Left lung (tissue), 4 donors: ENCODE measurements at regions not wholly inside any gene's neighbourhood (a gene's known extent, or its start where the extent isn't known, plus 50 kb on each side); places are given as distances from the start of the nearest gene placed in this dataset.
A peak's percentile ranks its signal among the peaks of the same experiment; 100 is the strongest.

Experiments used
- ATAC-seq: fragments of 200-7000 bp; cut with Tn5 transposase; one replicate; pipeline ENCODE4 v1.9.1; 2020; ENCODE audit warnings: moderate library complexity
- DNase-seq, 4 donors: peaks; one replicate each; pipeline ENCODE4 v3.0.0-alpha.2; 2013 to 2020
- H3K27ac ChIP-seq, 2 donors: fragments of 200-600 bp; sonication (generic) in 1 of 2; one replicate each; pipeline versions ENCODE4 v1.5.0 to v1.8.0; 2020 to 2021
- H3K27me3 ChIP-seq, 2 donors: fragments of 200-600 bp; sonication (generic) in 1 of 2; one replicate each; pipeline versions ENCODE4 v1.5.0 to v1.8.0; 2020 to 2021
- H3K36me3 ChIP-seq, 2 donors: fragments of 200-600 bp; sonication (generic) in 1 of 2; one replicate each; pipeline versions ENCODE4 v1.5.0 to v1.8.0; 2020 to 2021
- H3K4me1 ChIP-seq, 2 donors: fragments of 200-600 bp; one replicate each; pipeline ENCODE4 v1.8.0; 2021
- H3K4me3 ChIP-seq, 2 donors: fragments of 200-600 bp; sonication (generic) in 1 of 2; one replicate each; pipeline versions ENCODE4 v1.5.0 to v1.8.0; 2020 to 2021; ENCODE audit warnings: mild to moderate bottlenecking in 1 of 2
- H3K9me3 ChIP-seq, 2 donors: fragments of 200-600 bp; sonication (generic) in 1 of 2; one replicate each; pipeline versions ENCODE4 v1.5.0 to v1.8.0; 2020 to 2021
- intact Hi-C, 2 donors: fragments of 100-400 bp; cut with DNase I; formaldehyde crosslinking; loops; one replicate each; pipeline versions ENCODE4 v1.11.2 to v1.14.2; 2022
- TF ChIP-seq, protein P1 (sequence below), 2 donors: fragments of 200-600 bp; sonication (generic) in 1 of 2; IDR thresholded peaks; one replicate each; pipeline versions ENCODE4 v1.5.0 to v1.8.0; 2021; ENCODE audit warnings: antibody characterized with exemption in 2 of 2
- donor health status: DM: no; HTN: yes; CAD: no.
- donor health status: DM: no; HTN: no; CAD: no.

DNA sequence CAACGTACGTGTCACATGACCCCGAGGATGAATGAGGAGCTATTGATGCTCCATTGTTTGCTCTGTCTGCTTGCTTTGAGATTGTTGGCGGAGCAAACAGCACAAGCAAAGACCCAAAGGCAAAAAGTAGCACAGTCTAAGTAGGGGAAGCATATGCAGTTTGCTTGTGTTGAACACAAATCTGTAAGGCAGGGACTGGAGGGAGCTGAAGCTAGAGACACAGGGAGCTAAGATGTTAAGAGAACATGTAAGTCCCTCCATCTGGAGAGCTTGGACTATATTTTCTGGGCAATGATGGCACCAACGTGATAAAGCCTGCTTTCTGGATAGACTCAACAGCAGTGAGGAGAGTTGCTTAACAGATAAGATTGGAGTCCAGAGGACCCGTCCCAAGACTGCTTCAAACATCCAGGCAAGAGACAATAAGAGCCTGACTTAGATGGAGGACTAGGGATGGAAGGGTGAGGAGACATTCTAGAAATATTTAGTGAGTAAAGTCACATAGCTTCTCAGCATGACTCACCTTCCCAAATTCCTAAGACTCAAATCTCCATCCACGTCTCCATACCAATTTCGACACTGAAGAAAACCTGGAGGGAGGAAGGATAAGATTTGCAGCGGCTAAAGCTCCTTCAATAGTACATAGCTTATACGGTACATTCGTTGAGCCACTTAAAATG lies 88.1 kb upstream of the KLF7 start:
- intact Hi-C loops, result no loop called here
- ATAC-seq, result no peak

DNA sequence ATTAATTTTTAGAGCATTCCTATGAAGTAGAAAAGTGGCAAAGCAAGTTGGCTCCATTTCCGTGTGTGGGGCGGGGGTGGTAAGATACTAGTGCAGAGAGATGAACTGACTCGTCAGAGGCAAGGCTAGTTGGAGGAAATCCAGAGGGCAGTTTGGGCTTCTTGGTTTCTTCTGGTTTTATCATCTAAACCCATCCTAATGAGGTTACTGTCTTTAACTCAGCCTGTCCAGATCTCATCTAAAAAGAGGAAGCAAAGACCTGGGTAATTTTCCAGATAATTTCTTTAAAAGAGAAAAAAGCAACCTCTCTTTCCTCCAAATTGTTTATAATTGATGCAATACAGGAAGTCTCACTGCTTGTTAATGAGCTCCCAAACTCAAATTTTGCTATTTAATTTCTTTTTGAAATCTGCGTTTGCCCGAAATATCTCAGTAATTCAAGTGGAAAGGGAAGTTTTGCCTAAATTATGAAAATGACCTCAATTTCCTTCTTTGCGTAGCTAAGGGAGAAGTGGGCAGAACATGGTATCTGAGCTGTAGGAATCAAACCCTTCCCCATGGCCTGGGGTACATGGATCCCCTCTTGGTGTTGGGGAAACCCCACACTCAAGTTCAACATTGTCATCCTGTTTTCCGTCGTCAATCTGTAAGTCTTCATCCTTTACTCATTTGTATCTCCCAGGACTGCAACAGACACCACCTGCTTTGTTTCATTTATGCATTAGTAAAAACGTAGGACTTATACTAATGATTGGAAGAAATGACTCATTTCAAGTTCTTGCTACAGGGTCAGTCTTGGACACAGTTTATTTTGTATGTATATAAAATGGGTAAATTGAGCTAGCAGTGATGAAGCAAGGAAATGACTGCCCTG lies 89.1 kb upstream of the KLF7 start:
- peak overlapping the region in 1 of 2 donors; percentile 80 for H3K27ac ChIP-seq
- H3K36me3 ChIP-seq, result no peaks in the 10 kb centered on the region
- H3K4me1 ChIP-seq, result peaks cover 17 to 66% of the 10 kb centered on the region in 2 donors
- TF ChIP-seq, protein P1, sequence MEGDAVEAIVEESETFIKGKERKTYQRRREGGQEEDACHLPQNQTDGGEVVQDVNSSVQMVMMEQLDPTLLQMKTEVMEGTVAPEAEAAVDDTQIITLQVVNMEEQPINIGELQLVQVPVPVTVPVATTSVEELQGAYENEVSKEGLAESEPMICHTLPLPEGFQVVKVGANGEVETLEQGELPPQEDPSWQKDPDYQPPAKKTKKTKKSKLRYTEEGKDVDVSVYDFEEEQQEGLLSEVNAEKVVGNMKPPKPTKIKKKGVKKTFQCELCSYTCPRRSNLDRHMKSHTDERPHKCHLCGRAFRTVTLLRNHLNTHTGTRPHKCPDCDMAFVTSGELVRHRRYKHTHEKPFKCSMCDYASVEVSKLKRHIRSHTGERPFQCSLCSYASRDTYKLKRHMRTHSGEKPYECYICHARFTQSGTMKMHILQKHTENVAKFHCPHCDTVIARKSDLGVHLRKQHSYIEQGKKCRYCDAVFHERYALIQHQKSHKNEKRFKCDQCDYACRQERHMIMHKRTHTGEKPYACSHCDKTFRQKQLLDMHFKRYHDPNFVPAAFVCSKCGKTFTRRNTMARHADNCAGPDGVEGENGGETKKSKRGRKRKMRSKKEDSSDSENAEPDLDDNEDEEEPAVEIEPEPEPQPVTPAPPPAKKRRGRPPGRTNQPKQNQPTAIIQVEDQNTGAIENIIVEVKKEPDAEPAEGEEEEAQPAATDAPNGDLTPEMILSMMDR (IDR thresholded peaks at IDR 0.05), result no peak
- no peak for DNase-seq
- no peaks in the 10 kb centered on the region for H3K9me3 ChIP-seq
- H3K4me3 ChIP-seq, result no peak overlapping the region
- H3K27me3 ChIP-seq, result no peaks in the 10 kb centered on the region
- intact Hi-C loops, result no loop called here
- ATAC-seq, result no peak

More for the DNA sequence above, 88.1 kb upstream of the KLF7 start:
- Histone ChIP-seq H3K4me1 (peaks cover 13 to 69% of the 10 kb centered on the region in 2 donors), H3K27ac (peak overlapping the region in 1 of 2 donors; percentile 80), H3K27me3 (no peaks in the 10 kb centered on the region), H3K4me3 (no peak overlapping the region), H3K36me3 (no peaks in the 10 kb centered on the region), H3K9me3 (no peaks in the 10 kb centered on the region)
- TF ChIP-seq, protein P1 (IDR thresholded peaks at IDR 0.05), result no peak
- no peak for DNase-seq

DNA sequence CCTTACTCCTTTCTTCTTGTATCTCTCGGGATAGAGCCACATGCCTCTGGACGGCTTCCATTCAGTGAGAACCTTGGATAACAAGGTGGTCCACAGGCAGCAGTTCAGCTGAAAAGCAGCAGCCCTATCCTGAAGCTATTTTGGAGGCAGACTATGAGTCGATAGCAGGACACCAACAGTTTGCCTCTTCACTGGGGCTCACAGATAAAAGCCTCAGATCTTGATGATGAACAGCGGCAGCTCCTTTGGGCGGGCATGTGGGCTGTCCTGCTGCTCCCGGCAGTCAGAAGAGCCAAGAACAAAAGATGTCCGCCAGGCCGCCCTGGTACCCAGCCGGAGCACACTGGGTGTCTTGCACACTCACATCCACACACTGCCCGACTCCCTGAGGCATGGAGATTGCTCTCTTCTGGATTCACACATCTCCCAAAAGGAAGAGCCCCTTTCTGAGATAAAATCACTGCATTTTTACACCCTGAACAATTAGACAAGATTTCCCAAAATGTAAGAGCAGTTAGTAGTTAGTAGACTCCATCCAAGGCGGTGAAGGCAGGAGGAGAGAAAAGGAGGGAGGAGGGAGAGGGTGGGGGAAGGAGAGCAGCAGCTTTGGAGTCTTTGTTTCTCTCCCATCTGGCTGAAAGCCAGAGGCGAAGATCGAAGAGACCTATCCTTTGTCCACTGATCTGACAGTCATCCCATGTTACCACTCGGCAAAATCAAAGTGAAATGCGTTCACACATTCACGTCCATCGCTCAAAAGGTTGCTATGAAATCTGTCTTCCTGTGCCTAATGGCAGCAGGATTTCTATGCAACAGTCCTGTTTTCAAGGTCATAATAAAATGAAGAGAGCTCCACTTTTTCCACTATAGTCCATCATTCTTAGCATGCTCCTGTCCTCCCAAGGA lies 90.1 kb upstream of the KLF7 start:
- H3K27me3 ChIP-seq, result no peaks in the 10 kb centered on the region
- H3K27ac ChIP-seq, result peak overlapping the region in 1 of 2 donors; percentile 80
- intact Hi-C loops, result no loop called here
- H3K4me3 ChIP-seq, result no peak overlapping the region
- H3K36me3 ChIP-seq, result no peaks in the 10 kb centered on the region
- H3K9me3 ChIP-seq, result no peaks in the 10 kb centered on the region
- peaks cover 17 to 59% of the 10 kb centered on the region in 2 donors for H3K4me1 ChIP-seq
- ATAC-seq, result no peak
- DNase-seq, result no peak
- TF ChIP-seq, protein P1 (IDR thresholded peaks at IDR 0.05), result no peak

DNA sequence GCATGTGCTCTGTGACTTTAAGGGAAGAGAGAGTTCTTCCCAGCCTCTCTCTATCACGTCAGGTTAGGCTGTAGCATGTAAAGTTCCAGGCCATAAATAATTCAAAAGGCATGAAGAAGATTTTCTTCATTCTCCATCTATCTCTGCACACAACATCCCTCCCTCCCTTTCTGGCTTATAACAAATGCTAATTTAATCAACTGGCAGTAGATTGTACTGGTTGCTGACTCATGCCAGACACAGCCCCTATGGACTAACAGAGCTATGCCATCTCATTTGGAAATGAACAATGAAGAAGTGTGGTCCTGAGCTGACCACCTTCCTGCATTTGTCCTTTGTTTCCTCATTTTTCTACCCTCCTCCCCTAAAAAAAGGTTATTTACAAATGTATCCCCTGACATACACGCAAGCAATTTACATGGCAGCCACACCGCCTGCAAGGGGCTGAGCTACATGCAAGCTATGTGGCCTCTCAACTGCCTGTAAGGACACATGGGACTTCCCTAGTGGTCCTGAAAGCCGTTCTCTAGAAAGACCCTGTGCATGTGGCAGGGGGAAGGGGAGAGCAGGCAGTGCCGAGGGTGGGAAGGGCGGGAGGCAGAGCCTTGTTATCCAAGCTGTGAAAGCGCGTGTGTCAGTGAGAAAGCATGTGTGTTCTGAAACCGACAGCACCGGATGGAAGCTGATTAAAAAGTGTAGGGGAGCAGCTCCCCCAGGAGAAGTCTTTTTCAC lies 90.9 kb upstream of the KLF7 start:
- Histone ChIP-seq H3K36me3 (no peaks in the 10 kb centered on the region), H3K27ac (peak overlapping the region in 1 of 2 donors; percentile 5), H3K4me3 (no peak overlapping the region), H3K9me3 (no peaks in the 10 kb centered on the region), H3K4me1 (peaks cover 17 to 53% of the 10 kb centered on the region in 2 donors), H3K27me3 (no peaks in the 10 kb centered on the region)
- ATAC-seq (no peak), DNase-seq (no peak)
- TF ChIP-seq, protein P1 (IDR thresholded peaks at IDR 0.05), result no peak
- intact Hi-C loops, result no loop called here
